ENCODE measurements at regions not wholly inside any gene's neighbourhood (a gene's known extent, or its start where the extent isn't known, plus 50 kb on each side); places are given as distances from the start of the nearest gene placed in this dataset.

DNA sequence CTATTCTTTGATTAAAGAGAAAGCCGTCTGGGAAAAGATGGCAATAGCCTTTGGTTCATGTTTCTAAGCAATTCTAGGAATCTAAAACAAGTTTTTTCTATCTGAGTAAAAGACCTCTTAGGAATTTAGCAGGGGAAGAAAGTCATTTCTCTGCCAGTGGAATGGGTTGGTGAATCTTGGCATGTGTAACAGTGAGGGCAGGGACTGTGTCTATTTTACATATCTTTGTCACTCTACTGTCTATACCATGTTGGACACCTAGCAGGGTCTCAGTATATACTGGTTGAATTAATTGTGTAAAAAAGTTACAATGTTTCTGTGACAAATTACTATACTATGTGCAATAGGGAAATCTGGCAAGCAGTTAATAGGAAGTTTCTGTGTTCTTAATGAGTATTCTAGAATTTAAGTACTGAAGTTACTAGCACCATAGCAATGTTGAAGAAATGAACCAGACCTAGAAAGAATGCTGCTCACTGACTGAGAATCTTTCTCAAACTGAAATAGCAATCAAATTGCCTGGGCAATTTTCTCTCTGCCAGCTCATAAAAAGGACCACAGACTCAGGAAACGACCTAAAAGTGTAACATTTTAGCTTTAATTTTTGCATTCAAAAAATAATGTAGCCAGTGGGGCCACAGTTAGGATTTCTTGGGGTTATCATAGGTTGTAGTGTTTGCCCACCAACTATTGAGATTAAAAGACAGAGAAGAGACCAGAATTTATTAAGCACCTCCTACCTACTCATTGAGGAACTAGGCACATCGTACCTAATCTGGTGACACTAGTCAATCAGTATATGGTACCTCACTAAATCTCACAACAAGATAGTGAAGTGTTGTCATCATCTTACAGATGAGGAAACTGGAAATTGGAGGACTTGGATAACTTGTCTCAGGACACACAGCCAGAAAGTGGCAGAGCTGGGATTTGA is 56.2 kb upstream of the LEKR1 start:
- TF ChIP-seq POLR2A (IDR thresholded peaks at IDR 0.05) (no peak), CTCF (IDR thresholded peaks at IDR 0.05) (no peak)

Data from body of pancreas (tissue), 4 donors.